PC-3 (cell line): ENCODE measurements at regions not wholly inside any gene's neighbourhood (a gene's known extent, or its start where the extent isn't known, plus 50 kb on each side); places are given as distances from the start of the nearest gene placed in this dataset.

ENCODE experiments used
- CTCF ChIP-seq: fragments of 300-600 bp; sonication (generic); conservative IDR thresholded peaks from 2 replicates; pipeline ENCODE4 v1.5.1; 2017; ENCODE audit warnings: antibody characterized with exemption, low read depth, mild to moderate bottlenecking, low read length
- EZH2 ChIP-seq: fragments of 300-600 bp; sonication (generic); IDR thresholded peaks from one replicate; pipeline ENCODE4 v1.6.1; 2017; ENCODE audit warnings: antibody characterized with exemption, mild to moderate bottlenecking, low read length; ENCODE audit not compliant: unreplicated experiment
- EZH2phosphoT487 ChIP-seq: fragments of 300-600 bp; sonication (generic); IDR thresholded peaks from 2 replicates; pipeline ENCODE4 v1.6.1; 2018; ENCODE audit warnings: mild to moderate bottlenecking, antibody characterized with exemption, low read length, borderline replicate concordance

GRCh38 chr13:29976535-29976934 lies 126.1 kb upstream of the UBL3 start:
- TF ChIP-seq CTCF (no peak), EZH2phosphoT487 (no peak), EZH2 (no peak)
